H1 (cell line): ENCODE measurements at regions not wholly inside any gene's neighbourhood (a gene's known extent, or its start where the extent isn't known, plus 50 kb on each side); places are given as distances from the start of the nearest gene placed in this dataset.

Experiments used
- CTCF ChIA-PET: fragments of 300-600 bp; sonication (Branson Sonifier 250); formaldehyde crosslinking; loops from one replicate; lab custom pipeline; 2021; ENCODE audit not compliant: partially characterized antibody; lab: Charles Lee
- POLR2A ChIA-PET: fragments of 300-600 bp; sonication (Branson Sonifier 250); formaldehyde crosslinking; loops from one replicate; lab custom pipeline; 2021; ENCODE audit warnings: inconsistent platforms; ENCODE audit not compliant: partially characterized antibody; lab: Charles Lee
- DNase-seq, 2 experiments: peaks; one replicate each; pipeline versions ENCODE4 v3.0.0 to v3.0.0-alpha.2; 2010 to 2022; ENCODE audit warnings: low spot score in 2 of 2, low read depth in 1 of 2, mixed read lengths in 1 of 2
- FAIRE-seq: peaks from 2 replicates; lab custom pipeline; 2011; peaks lifted over from hg19 to GRCh38; lab: Jason Lieb, UNC
- H2AFZ ChIP-seq: 2 replicates; pipeline ENCODE4 v1.8.1; 2012; ENCODE audit warnings: low read length, inconsistent platforms
- H2AK5ac ChIP-seq: 2 replicates; pipeline ENCODE4 v1.6.1; 2013; ENCODE audit warnings: low read depth, low read length
- H2BK120ac ChIP-seq: replicated peaks from 2 replicates; pipeline ENCODE3; 2013; ENCODE audit warnings: low read depth, low read length, inconsistent platforms
- H2BK12ac ChIP-seq: 2 replicates; pipeline ENCODE4 v1.6.1; 2013; ENCODE audit warnings: low read depth, low read length
- H2BK15ac ChIP-seq: 2 replicates; pipeline ENCODE4 v1.6.1; 2013; ENCODE audit warnings: low read length
- H2BK20ac ChIP-seq: 2 replicates; pipeline ENCODE4 v1.6.1; 2013; ENCODE audit warnings: low read length
- H2BK5ac ChIP-seq: 2 replicates; pipeline ENCODE4 v1.6.1; 2013; ENCODE audit warnings: low read depth, low read length
- H3K14ac ChIP-seq: 2 replicates; pipeline ENCODE4 v1.6.1; 2013; ENCODE audit warnings: inconsistent platforms; ENCODE audit not compliant: insufficient read length
- H3K18ac ChIP-seq: 2 replicates; pipeline ENCODE4 v1.6.1; 2013; ENCODE audit warnings: low read length; ENCODE audit errors: extremely low read depth
- H3K23ac ChIP-seq: 2 replicates; pipeline ENCODE4 v1.6.1; 2013; ENCODE audit warnings: inconsistent platforms; ENCODE audit not compliant: insufficient read length
- H3K23me2 ChIP-seq: 2 replicates; pipeline ENCODE4 v1.6.1; 2013; ENCODE audit warnings: low read depth, low read length
- H3K27ac ChIP-seq: 2 replicates; pipeline ENCODE4 v1.6.1; 2011; ENCODE audit warnings: low read depth, low read length, inconsistent platforms
- H3K27me3 ChIP-seq, 4 experiments: replicated peaks in 1 of 4; 1 replicate in 1 of 4; 2 replicates in 3 of 4; pipeline versions ENCODE4 v1.6.1 to v1.8.1; 2011 to 2013; ENCODE audit warnings: low read length in 3 of 4, mild to moderate bottlenecking in 3 of 4, inconsistent platforms in 2 of 4, mixed read lengths in 2 of 4, moderate library complexity in 1 of 4; ENCODE audit not compliant: control insufficient read depth in 3 of 4, insufficient read depth in 3 of 4; ENCODE audit errors: extremely low read depth in 1 of 4
- H3K36me3 ChIP-seq, 4 experiments: 2 replicates each; pipeline versions ENCODE4 v1.6.1 to v1.8.1; 2011 to 2013; ENCODE audit warnings: mild to moderate bottlenecking in 4 of 4, low read length in 3 of 4, moderate library complexity in 2 of 4, control low read depth in 1 of 4, inconsistent platforms in 1 of 4; ENCODE audit not compliant: insufficient read depth in 4 of 4, control insufficient read depth in 2 of 4
- H3K4ac ChIP-seq: replicated peaks from 2 replicates; pipeline ENCODE3; 2013; ENCODE audit warnings: low read length, low read depth, mixed read lengths, inconsistent platforms; ENCODE audit not compliant: insufficient read length
- H3K4me1 ChIP-seq, 4 experiments: replicated peaks in 1 of 4; 1 replicate in 1 of 4; 2 replicates in 3 of 4; pipeline versions ENCODE4 v1.6.1 to v1.8.1; 2011 to 2013; ENCODE audit warnings: low read length in 3 of 4, inconsistent platforms in 2 of 4, mixed read lengths in 1 of 4; ENCODE audit not compliant: insufficient read depth in 4 of 4, control insufficient read depth in 3 of 4
- H3K4me2 ChIP-seq, 2 experiments: 2 replicates each; pipeline versions ENCODE4 v1.6.1 to v1.8.1; 2011 to 2013; ENCODE audit warnings: low read depth in 2 of 2, low read length in 2 of 2, control low read depth in 1 of 2, inconsistent platforms in 1 of 2, mild to moderate bottlenecking in 1 of 2; ENCODE audit not compliant: insufficient read depth in 1 of 2
- H3K4me3 ChIP-seq, 4 experiments: fragments of 200-600, 300-600 bp in 1 of 4; sonication (generic), shearing (Covaris generic), sonication (Bioruptor Twin) in 1 of 4; 2 replicates each; pipeline versions ENCODE4 v1.5.1 to v1.8.1; 2011 to 2016; ENCODE audit warnings: low read length in 4 of 4, low read depth in 3 of 4, control low read depth in 2 of 4, inconsistent platforms in 2 of 4, mild to moderate bottlenecking in 2 of 4, mixed read lengths in 1 of 4, moderate library complexity in 1 of 4; ENCODE audit not compliant: insufficient read depth in 2 of 4; ENCODE audit errors: extremely low read depth in 1 of 4
- H3K56ac ChIP-seq: replicated peaks from 2 replicates; pipeline ENCODE3; 2013; ENCODE audit warnings: low read depth, mild to moderate bottlenecking, mixed read lengths, low read length, inconsistent platforms; ENCODE audit not compliant: insufficient read length
- H3K79me1 ChIP-seq: 2 replicates; pipeline ENCODE4 v1.6.1; 2013; ENCODE audit warnings: low read depth, low read length, control low read depth
- H3K79me2 ChIP-seq, 2 experiments: 2 replicates each; pipeline versions ENCODE4 v1.6.1 to v1.8.1; 2012 to 2013; ENCODE audit warnings: low read length in 2 of 2, mild to moderate bottlenecking in 2 of 2, inconsistent platforms in 1 of 2; ENCODE audit not compliant: insufficient read depth in 2 of 2, control insufficient read depth in 1 of 2
- H3K9ac ChIP-seq, 4 experiments: replicated peaks in 1 of 4; 1 replicate in 1 of 4; 2 replicates in 3 of 4; pipeline versions ENCODE4 v1.6.1 to v1.8.1; 2011 to 2013; ENCODE audit warnings: low read depth in 3 of 4, low read length in 3 of 4, control low read depth in 2 of 4, mild to moderate bottlenecking in 2 of 4, moderate library complexity in 2 of 4, inconsistent platforms in 1 of 4; ENCODE audit errors: extremely low read depth in 1 of 4
- H3K9me3 ChIP-seq, 2 experiments: 2 replicates each; pipeline versions ENCODE4 v1.6.1 to v1.8.1; 2012 to 2013; ENCODE audit warnings: mild to moderate bottlenecking in 2 of 2, moderate library complexity in 2 of 2, control low read depth in 1 of 2, inconsistent platforms in 1 of 2, low read depth in 1 of 2, low read length in 1 of 2, mixed read lengths in 1 of 2; ENCODE audit not compliant: insufficient read depth in 2 of 2
- H4K20me1 ChIP-seq, 2 experiments: replicated peaks in 1 of 2; 2 replicates each; pipeline versions ENCODE3 to v1.8.1; 2011 to 2013; ENCODE audit warnings: inconsistent platforms in 2 of 2, low read length in 2 of 2, mild to moderate bottlenecking in 1 of 2; ENCODE audit not compliant: insufficient read depth in 2 of 2, control insufficient read depth in 1 of 2
- H4K5ac ChIP-seq: 2 replicates; pipeline ENCODE4 v1.6.1; 2013; ENCODE audit warnings: low read length, low read depth, mixed read lengths, inconsistent platforms; ENCODE audit not compliant: insufficient read length
- H4K8ac ChIP-seq: 2 replicates; pipeline ENCODE4 v1.8.0; 2013; ENCODE audit warnings: mild to moderate bottlenecking, moderate library complexity, low read length, inconsistent platforms; ENCODE audit not compliant: insufficient read depth; ENCODE audit errors: extremely low read depth
- H4K91ac ChIP-seq: replicated peaks from 2 replicates; pipeline ENCODE3; 2013; ENCODE audit warnings: low read length, mixed read lengths, inconsistent platforms; ENCODE audit not compliant: insufficient read length
- CBX5 ChIP-seq: fragments of 300-800, 300-1000 bp; sonication (generic); IDR thresholded peaks from 2 replicates; pipeline ENCODE4 v1.7.1; 2016; ENCODE audit warnings: antibody characterized with exemption, low read length, low read depth
- RFX5 ChIP-seq: IDR thresholded peaks from 2 replicates; pipeline ENCODE4 v1.6.1; 2011; ENCODE audit warnings: low read depth, low read length, improper control_type of control experiment, borderline replicate concordance
- TCF12 ChIP-seq: IDR thresholded peaks from 2 replicates; pipeline ENCODE4 v1.6.1; 2011; ENCODE audit warnings: low read depth, mild to moderate bottlenecking, low read length
- WGBS, 2 experiments: shearing (Covaris generic) in 1 of 2; methylation state at CpG; one replicate each; pipeline versions ENCODE4 v1.1.6 to v1.1.7; 2013 to 2015; ENCODE audit warnings: low lambda C conversion rate in 2 of 2, mixed read lengths in 2 of 2, inconsistent platforms in 1 of 2, low coverage in 1 of 2, missing lambda C conversion rate in 1 of 2; ENCODE audit not compliant: insufficient replicate concordance in 2 of 2, insufficient coverage in 1 of 2, insufficient read length in 1 of 2; ENCODE audit errors: extremely low coverage in 1 of 2, missing lambda C conversion rate in 1 of 2; 5-methylcytosine and 5-hydroxymethylcytosine counted together

DNA sequence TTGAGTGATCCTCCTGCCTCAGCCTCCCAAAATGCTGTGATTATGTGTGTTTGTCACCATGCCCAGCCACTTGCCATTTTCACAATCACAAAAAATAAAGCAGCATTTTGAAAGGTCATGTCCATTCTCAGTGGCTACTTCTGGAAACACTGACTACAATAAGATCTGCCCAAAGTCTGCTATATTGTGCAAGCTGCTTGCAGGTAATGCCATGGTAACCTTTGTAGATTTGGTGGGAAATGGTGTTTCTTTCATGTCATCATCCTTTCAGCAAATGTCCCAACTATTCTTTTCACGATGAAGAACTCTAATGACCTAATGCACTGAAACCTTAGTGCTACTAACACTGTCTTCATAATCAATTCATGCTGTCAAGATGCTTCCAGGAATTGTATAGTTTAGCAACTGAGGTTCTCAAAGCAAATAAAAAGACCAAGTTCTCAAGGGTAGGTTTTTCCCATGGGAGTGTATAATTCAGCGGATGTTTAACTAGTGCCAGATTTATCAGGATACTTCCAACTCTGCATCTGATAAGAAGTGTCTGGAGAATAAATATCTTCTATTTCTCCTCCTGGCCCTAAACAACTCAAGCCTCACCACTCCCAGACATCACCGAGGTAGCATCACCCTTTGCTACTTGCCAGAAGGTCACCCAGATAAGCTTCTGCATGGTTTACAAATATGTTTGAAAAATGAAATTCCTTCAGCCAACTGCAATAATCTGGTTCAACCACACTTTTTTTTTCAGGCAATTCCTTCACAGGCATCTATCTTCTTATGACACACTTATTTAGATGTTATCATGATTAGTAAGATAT, 132.0 kb upstream of the ZC3H11B start:
- POLR2A ChIA-PET: no interaction called here
- TF ChIP-seq CBX5 (no peak), TCF12 (no peak), RFX5 (no peak)

More for the DNA sequence above, 132.0 kb upstream of the ZC3H11B start:
- no peak overlapping the region for H2BK120ac ChIP-seq
- H2AFZ ChIP-seq: no peak overlapping the region
- H2BK20ac ChIP-seq: no peak overlapping the region
- no peaks in the 10 kb centered on the region for H3K23me2 ChIP-seq
- H3K4me1 ChIP-seq: no peaks in the 10 kb centered on the region
- H3K56ac ChIP-seq: no peak overlapping the region
- no peak overlapping the region for H3K18ac ChIP-seq
- no peak overlapping the region for H2AK5ac ChIP-seq
- H3K14ac ChIP-seq: no peak overlapping the region
- H3K9ac ChIP-seq: no peak overlapping the region
- FAIRE-seq (no peak), DNase-seq (no peak)
- no peak overlapping the region for H3K27ac ChIP-seq
- H3K79me2 ChIP-seq: no peaks in the 10 kb centered on the region
- no peak overlapping the region for H3K23ac ChIP-seq
- H2BK15ac ChIP-seq: no peak overlapping the region
- no peak overlapping the region for H3K4me2 ChIP-seq
- H4K8ac ChIP-seq: no peak overlapping the region
- H3K27me3 ChIP-seq: no peaks in the 10 kb centered on the region
- no peaks in the 10 kb centered on the region for H3K9me3 ChIP-seq
- no peak overlapping the region for H4K91ac ChIP-seq
- no peaks in the 10 kb centered on the region for H3K79me1 ChIP-seq
- no peak overlapping the region for H2BK12ac ChIP-seq
- H4K20me1 ChIP-seq: no peaks in the 10 kb centered on the region
- 94% methylated on average over 3 of the region's 3 CpGs; no CpG with 5 or more reads in 1 of the 2 experiments for WGBS, 2 experiments
- H4K5ac ChIP-seq: no peak overlapping the region
- H3K4me3 ChIP-seq: no peak overlapping the region
- H3K36me3 ChIP-seq: no peaks in the 10 kb centered on the region
- CTCF ChIA-PET: interaction anchor here (0.5 to 4.2 kb wide), 4 partner anchors 13 to 84 kb away, joined by 3 to 14 read pairs (median 3); no protein-coding TSS in a partner anchor
- H2BK5ac ChIP-seq: no peak overlapping the region
- no peak overlapping the region for H3K4ac ChIP-seq
